ENCODE measurements at regions not wholly inside any gene's neighbourhood (a gene's known extent, or its start where the extent isn't known, plus 50 kb on each side); places are given as distances from the start of the nearest gene placed in this dataset.

GRCh38 chrX:39840133-39840532, 257.6 kb downstream of the BCOR start:
- no peak for TF ChIP-seq POLR2AphosphoS5 (IDR thresholded peaks at IDR 0.05; ENCODE audit: low read depth, low read length)
- TF ChIP-seq POLR2A (IDR thresholded peaks at IDR 0.05; ENCODE audit: low read depth, low read length): no peak

Data from GM12892 (cell line).